Activated CD4-positive, alpha-beta T cell treated with anti-CD3 and anti-CD28 coated beads, Interleukin-2, amount 50 U/mL, for 24 hours (primary cell): ENCODE measurements at regions not wholly inside any gene's neighbourhood (a gene's known extent, or its start where the extent isn't known, plus 50 kb on each side); places are given as distances from the start of the nearest gene placed in this dataset.
"Not testable (repeated sequence)": the region's sequence is repeated elsewhere in the genome, so short reads cannot be mapped to it uniquely, and the experiment has no call there.

ENCODE experiments used
- DNase-seq, 2 donors: peaks; one replicate each; pipeline ENCODE4 v3.0.0-alpha.2; 2020; ENCODE audit warnings: low read depth in 1 of 2, low spot score in 1 of 2

- no peak for DNase-seq
Observed at GRCh38 chr18:38698088-38698487, 1132.5 kb upstream of the CELF4 start.

DNA sequence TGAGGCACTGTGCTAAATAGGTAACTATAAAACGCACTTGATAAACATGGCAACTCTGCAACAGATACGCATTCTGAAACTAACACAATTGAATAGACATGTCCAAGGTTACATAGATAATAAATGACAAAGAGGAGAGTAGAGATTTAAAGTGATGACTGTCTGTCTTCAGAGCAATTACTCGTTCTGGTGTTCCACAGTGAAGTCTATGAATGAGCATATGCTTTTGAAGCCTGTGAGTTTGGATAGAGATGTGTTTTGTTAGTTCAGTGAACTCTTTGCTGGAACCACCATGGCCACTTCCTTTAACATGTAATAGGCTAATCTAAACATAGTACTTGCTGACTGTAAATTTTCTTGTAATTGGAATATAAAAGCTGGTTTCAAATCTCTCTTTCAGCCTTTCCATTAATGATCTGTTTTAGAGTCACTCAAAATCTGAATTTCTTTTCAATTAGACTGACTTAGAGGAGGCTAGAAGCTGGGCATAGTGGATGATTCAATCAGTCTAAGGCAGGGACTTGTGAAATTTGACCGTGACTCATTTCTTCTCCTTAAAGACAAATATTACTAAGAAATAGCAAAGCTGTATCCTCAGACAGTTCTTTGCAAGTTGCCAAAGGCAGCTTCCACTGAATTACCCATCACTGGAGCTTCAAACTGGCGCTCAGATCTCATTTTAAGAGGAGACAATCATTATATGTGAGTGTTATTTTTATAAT, 1130.1 kb upstream of the CELF4 start:
- DNase-seq: no peak

- DNase-seq: no peak
Observed at GRCh38 chr18:38693104-38693503, 1127.5 kb upstream of the CELF4 start.

DNA sequence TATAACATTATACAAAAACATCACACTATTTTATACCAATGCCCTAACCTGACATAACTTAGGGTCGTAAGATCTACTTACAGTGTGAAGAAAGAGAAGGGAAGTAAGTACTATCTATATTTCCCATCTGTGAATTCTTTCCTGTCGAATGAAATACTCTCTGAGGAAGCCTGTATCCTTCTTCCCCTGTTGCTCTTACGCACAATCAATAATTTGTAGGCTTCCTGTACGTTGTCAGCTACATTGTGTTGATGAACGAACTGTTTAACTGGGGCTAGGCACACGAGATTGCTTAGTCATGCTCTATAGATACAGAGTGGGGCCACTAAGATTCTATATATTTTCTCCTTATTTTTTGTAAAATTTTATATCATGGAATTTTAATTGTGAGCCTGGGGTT, 1125.0 kb upstream of the CELF4 start:
- no peak for DNase-seq

DNA sequence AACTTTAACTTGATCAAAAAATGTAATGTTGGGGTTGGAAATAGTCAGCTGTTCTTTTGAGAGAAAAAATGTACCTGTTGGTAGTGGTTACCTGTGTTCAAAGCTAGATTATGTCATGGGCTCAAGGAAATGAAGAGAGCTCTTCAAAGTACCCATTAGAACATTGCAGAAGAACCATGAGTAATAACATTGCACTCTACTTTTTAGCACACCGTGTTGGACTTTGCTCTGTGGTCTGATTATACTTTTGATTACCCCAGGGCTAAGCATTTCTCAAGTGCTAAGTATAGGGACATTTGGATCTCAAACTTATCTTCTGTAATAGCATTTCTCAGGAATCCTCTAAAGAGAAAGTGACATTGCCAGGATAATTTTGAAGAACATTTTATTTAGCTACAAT, 1122.8 kb upstream of the CELF4 start:
- DNase-seq: no peak

DNA sequence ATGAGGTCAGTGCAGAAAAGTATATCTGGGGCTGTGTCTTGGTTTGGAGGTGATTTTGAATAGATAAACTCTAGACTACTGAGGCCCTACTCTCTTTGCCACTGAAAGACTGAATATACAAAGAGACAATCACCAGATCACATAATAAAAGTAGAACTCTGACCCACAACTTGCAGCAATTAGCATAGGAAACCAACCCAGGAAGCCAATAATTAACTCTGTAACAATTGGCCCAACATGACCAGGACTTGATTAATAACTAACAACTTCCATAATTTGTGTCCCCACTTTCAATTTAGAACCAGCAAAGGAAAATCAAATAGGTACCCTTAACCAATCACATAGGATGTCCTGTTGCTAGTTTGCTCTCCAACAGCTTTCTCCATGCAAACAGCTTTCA, 1104.9 kb upstream of the CELF4 start:
- DNase-seq: no peak

DNA sequence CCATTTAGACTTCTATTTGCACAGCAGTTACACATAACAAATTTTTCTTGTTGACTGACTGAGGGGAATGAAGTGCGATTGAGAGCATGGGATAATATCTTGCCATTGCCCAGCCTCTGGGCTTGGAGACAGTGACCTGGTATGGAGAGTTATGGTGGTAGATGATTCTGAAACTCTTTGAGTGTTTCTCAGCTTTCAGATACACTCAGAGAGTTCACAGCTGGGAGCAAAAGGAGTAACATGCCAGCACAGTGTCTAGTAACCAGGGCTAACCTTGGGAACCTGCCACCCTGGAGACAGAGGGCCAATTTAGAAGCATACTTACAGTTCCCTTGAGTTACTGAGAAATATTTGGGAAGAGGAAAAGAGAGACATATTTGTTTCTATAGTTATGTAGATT, 1099.3 kb upstream of the CELF4 start:
- no peak for DNase-seq

DNA sequence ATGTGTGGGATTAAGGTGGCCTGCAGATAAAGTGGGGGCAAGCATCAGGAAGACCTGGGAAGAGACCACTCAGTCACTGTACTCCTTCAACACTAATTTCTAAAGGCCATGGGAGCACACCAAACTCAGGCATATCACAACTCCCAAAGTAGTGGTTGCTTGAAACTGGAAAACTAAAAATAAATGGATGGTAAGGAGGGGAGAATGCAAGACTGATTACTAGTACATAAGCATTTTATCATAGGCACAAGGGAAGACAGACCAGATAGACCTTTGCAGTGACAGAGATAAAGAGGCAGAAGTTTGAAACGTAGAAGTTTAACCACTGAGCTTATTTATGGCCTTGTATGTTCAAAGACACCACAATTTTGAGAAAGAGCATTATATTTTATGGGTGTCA, 1098.1 kb upstream of the CELF4 start:
- DNase-seq: no peak

DNA sequence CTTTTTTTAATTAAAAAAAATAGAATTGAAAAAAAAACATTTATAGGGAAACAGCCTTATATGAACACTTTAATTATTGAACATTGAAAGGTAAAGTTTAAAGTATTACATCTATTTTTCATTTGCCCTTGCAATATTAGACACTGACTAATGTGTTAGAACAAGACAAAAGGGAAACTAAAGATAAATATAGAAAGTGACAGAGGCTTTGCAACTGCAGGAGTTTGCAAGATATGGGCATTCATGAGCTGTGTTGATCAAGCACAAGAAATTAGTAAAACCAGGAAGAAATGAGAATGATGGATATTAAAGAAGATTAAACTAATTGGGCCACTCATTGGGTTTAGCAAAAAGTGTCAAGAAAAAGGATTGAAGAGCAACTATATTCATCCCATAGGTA, 1097.7 kb upstream of the CELF4 start:
- DNase-seq: no peak

GRCh38 chr18:38654946-38655345, 1089.3 kb upstream of the CELF4 start:
- DNase-seq: no peak

DNA sequence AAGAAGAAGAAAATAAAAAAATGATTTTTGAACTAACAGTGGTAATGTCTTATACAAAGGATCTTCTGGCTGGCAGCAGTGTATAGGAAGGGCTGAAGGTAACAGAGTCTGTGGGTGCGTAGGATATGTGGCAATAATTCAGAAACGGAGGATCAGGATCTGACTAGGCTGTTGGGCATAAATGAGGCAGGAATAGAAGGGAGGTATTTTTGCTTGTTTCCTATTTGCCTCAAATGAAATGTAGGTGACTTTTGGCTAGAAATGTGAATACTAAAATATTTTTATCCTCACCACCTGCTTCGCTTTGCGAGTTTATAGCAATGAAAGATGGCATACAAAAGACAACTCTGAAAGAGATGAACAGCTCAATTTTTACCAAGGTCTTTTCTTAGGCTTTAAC, 1086.1 kb upstream of the CELF4 start:
- no peak for DNase-seq

DNA sequence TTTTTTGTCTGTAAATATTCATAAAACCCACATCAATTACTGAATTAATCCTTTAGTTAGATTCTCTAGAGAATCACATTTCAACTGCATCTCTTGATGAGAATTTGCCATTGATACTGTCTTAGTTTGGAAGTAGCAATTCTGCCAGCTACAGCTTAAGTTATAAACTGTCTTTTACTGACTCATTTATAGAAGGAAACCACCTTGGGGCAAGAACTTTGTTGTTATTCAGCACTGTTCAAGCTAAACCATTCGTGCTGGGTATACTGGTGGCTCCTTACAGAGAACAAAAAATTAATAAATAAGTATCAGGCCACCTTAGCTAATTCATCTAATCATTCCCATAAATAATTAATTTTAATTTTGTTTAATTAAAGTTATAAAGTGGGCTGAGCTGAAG, 1082.6 kb upstream of the CELF4 start:
- no peak for DNase-seq

- DNase-seq: no peak
Observed at GRCh38 chr18:38646296-38646695, 1080.7 kb upstream of the CELF4 start.

DNA sequence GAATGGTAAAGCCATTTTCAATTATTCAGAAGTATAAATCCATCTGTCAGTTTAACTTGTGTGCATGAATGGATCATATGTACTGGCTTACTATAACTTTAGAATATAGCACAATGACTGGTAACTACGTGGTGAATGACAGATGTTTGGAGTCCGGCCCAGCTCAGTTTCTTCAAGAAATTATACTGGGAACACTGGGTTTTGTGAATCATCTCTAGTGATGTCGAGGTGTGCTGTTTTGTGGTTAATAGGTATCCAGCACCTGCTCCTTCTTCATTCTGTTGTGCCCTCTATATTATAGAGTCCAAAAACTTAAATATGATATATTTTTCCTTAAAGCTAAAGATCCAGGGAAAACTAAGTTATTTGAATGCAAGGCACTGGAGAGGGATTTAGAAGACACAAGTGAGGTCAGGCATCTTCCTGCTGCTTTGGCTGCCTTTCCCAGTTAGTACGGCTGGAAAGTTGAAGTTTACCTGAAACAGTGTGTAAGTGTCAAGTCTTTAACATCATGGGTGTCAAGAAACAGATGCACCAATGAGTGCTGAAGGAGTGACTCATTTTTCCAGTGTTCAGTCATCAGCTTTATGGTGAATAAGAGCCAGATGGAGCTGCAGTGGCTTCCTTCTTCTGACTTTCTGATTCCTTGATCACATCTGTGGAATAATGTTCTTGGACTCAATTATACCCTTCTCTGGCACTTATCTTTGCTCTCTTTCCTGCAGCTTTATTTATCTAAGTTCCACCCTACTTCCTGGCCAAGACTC, 1079.5 kb upstream of the CELF4 start:
- no peak for DNase-seq

GRCh38 chr18:38642711-38643110, 1077.1 kb upstream of the CELF4 start:
- DNase-seq: no peak

DNA sequence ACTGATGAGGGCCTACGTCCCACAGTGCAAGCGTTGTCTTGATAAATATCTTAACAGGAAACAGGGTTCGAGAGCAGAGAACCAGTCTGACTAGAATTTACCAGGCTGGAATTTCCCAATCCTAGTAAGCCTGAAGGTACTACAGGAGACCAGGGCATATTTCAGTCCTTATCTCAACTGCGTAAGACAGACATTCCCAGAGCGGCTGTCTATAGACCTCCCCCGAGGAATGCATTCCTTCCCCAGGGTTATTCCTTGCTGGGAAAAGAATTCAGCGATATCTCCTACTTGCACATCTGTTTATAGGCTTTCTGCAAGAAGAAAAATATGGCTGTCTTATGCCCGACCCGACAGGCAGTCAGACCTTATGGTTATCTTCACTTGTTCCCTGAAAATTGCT, 1074.1 kb upstream of the CELF4 start:
- DNase-seq: not testable (repeated sequence)

DNA sequence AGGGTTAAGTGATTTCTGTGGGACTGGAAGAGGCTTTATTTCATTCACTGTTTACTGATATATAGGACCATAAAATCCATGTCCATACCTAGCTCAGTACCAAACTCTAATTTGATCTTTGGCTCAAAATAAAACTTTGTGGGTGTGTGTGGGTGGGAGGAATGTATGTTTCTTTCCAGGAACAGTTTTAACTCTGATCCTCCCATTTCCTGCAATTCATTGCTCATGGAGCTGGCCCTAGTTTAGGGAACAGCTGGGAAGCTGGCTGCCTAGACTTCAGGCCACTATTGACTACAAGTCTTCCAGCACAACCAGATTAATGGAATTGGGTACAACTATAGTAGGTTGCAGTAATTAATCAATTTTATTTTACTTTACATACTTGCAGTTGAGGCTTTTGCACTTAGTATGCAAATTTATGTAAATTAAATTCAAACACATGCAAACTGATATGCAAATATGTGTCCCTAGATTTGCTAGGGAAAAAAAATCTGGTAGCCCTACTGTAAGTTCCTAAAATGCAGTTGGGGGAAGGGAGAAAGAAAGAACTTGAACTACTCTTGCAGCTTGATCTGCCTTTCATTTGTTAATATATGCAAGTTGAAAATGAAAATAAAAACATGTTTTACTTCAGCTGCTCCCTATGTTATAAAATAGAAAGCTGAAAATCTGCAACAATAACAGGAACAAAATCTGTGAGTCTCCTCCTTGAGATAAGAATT, 1070.3 kb upstream of the CELF4 start:
- DNase-seq: no peak

GRCh38 chr18:38634117-38634516, 1068.5 kb upstream of the CELF4 start:
- DNase-seq: no peak

DNA sequence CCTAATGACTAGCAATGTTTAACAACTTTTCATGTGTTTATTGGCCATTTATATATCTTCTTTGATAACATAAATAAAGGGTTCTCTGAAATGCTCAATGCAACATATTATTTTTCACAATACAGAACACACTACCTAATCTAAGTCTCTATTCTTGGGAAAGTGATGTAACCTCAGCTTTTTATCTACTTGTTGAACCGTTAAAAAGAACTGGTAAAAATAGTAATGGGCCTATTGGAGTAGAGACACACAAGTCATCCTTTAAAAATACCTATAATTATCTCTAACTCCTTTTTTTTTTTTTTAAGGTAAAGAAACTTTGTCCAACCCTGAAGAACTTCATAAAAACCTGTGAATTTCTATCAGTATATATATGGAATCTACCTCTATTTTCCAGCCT, 1067.7 kb upstream of the CELF4 start:
- DNase-seq: no peak

DNA sequence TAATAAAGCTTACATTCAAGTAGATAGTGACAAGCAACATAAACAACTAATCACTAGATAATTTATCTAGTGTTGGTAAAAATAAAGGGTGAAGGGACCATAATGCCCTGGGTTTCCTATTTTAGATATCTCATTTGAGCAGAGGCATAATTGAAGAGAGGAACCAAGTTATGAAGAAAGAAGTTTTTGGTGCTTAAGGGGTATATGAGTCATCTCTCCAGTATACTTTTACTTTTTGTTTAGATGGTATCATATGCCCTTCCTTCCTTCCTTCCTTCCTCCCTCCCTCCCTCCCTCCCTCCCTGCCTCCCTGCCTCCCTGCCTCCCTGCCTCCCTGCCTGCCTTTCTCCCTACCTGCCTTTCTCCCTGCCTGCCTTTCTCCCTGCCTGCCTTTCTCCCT, 1053.5 kb upstream of the CELF4 start:
- DNase-seq: no peak

DNA sequence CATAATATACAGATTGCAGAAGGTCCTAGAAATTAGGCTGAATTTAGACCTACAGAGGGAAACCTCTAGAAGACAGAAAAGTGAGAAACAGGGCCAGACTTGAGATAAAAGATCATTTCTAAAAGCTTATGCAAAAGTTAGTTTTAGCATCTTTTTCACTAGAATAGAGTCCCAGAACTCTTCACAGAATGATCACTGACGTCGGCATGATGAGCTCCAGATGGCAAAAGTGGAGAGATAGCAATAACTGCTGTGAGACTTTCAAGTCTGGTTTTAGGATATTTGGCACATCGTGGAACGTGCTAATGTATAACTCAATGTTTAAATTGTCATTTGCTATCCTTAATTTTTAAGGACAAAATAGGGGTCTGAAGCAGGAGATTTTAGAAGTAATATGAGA, 1050.7 kb upstream of the CELF4 start:
- DNase-seq: no peak

GRCh38 chr18:38612904-38613303, 1047.3 kb upstream of the CELF4 start:
- DNase-seq: no peak
